K562 (cell line): ENCODE measurements at regions not wholly inside any gene's neighbourhood (a gene's known extent, or its start where the extent isn't known, plus 50 kb on each side); places are given as distances from the start of the nearest gene placed in this dataset.

Experiments used
- ADNP ChIP-seq: fragments of 200-800 bp; sonication (Bioruptor generic); IDR thresholded peaks from 2 replicates; pipeline ENCODE4 v1.6.1; 2016; ENCODE audit warnings: missing genetic modification characterization, missing compliant biosample characterization
- ATF7 ChIP-seq: fragments of 450-650 bp; IDR thresholded peaks from 2 replicates; pipeline ENCODE4 v1.7.1; 2014; ENCODE audit warnings: mild to moderate bottlenecking, moderate library complexity
- CGGBP1 ChIP-seq: fragments of 250-450 bp; sonication (Bioruptor Pico); IDR thresholded peaks from 2 replicates; pipeline ENCODE4 v1.9.0; 2021; ENCODE audit warnings: mild to moderate bottlenecking
- FOXK2 ChIP-seq, 2 experiments: fragments of 450-650 bp; IDR thresholded peaks in 1 of 2; conservative IDR thresholded peaks in 1 of 2; 2 replicates each; pipeline ENCODE4 v1.6.1; 2016; ENCODE audit warnings: low read depth in 2 of 2, mild to moderate bottlenecking in 1 of 2
- HMG20A ChIP-seq: fragments of 450-650 bp; formaldehyde crosslinking; conservative IDR thresholded peaks from 2 replicates; pipeline ENCODE4 v1.4.0; 2020; ENCODE audit warnings: mild to moderate bottlenecking, mixed read lengths
- HOMEZ ChIP-seq: fragments of 250-450 bp; sonication (Bioruptor Pico); IDR thresholded peaks from 2 replicates; pipeline ENCODE4 v1.4.0; 2020; ENCODE audit warnings: mild to moderate bottlenecking, moderate library complexity
- ILF3 ChIP-seq: fragments of 450-650 bp; IDR thresholded peaks from 2 replicates; pipeline ENCODE4 v1.6.1; 2018; ENCODE audit warnings: antibody characterized with exemption, mild to moderate bottlenecking, moderate library complexity, borderline replicate concordance
- MAX ChIP-seq: sonication (generic); formaldehyde crosslinking; IDR thresholded peaks from 2 replicates; pipeline ENCODE4 v1.9.0; 2022; ENCODE audit warnings: mild to moderate bottlenecking, missing genetic modification reagents
- OTX1 ChIP-seq: fragments of 450-650 bp; formaldehyde crosslinking; IDR thresholded peaks from 2 replicates; pipeline ENCODE4 v1.4.0; 2022; ENCODE audit warnings: mild to moderate bottlenecking
- ZKSCAN8 ChIP-seq: fragments of 200-800 bp; sonication (Bioruptor generic); IDR thresholded peaks from 2 replicates; pipeline ENCODE4 v1.6.1; 2016; ENCODE audit warnings: missing genetic modification characterization, missing compliant biosample characterization
- ZNF395 ChIP-seq: fragments of 200-800 bp; sonication (Bioruptor generic); IDR thresholded peaks from 2 replicates; pipeline ENCODE4 v1.6.1; 2017; ENCODE audit warnings: missing genetic modification characterization, missing compliant biosample characterization
- ZSCAN29 ChIP-seq: fragments of 450-650 bp; IDR thresholded peaks from 2 replicates; pipeline ENCODE4 v1.6.1; 2017

DNA sequence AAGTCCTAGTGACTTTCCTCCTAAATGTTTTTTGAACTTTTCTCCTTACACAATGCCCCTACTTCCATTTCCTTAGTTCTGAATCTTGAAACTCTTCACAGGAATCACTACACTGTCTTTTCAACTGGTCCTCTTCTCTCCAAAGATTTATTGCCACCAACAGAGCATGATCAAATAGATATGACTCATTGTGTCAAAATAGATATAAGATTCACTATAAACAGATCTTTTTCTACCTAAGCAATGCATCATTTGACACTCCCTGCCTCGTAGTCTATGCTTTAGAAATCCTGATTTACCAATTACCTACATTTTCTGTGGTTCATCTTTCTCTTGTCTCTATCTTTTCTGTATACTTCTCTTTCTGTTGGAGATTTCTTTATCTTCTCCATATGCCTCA is 789.6 kb upstream of the SLIT2 start (continued):
- no peak for TF ChIP-seq HOMEZ (CRISPR knock-in tag)
- TF ChIP-seq ZKSCAN8 (CRISPR knock-in tag) = no peak
- no peak for TF ChIP-seq FOXK2 (conservative IDR thresholded peaks at IDR 0.05 in 1 of 2, IDR thresholded peaks at IDR 0.05 in 1 of 2; ENCODE audit: low read depth in 2 of 2)
- TF ChIP-seq ZSCAN29 = no peak
- no peak for TF ChIP-seq OTX1 (CRISPR knock-in tag)
- TF ChIP-seq ILF3 = no peak
- no peak for TF ChIP-seq HMG20A
- TF ChIP-seq ADNP = no peak
- TF ChIP-seq ZNF395 (CRISPR knock-in tag) = no peak
- no peak for TF ChIP-seq ATF7
- no peak for TF ChIP-seq CGGBP1 (CRISPR knock-in tag)
- no peak for TF ChIP-seq MAX
- TF ChIP-seq, all 486 proteins: peak for 0
